Stimulated activated CD4-positive, alpha-beta T cell treated with anti-CD3 and anti-CD28 coated beads, Interleukin-4, amount 100 ng/mL, for 24 hours (primary cell): ENCODE measurements at regions not wholly inside any gene's neighbourhood (a gene's known extent, or its start where the extent isn't known, plus 50 kb on each side); places are given as distances from the start of the nearest gene placed in this dataset.
A peak's percentile ranks its signal among the peaks of the same experiment; 100 is the strongest.

ENCODE experiments used
- DNase-seq: peaks from one replicate; pipeline ENCODE4 v3.0.0-alpha.2; 2020

- peak; percentile 68 for DNase-seq
These were observed 51.2 kb upstream of the ULK4 start for GRCh38 chr3:42012935-42013690.

- no peak for DNase-seq
These were observed 50.6 kb upstream of the ULK4 start for GRCh38 chr3:42012383-42012934.
